HG03064 (cell line): ENCODE measurements at regions not wholly inside any gene's neighbourhood (a gene's known extent, or its start where the extent isn't known, plus 50 kb on each side); places are given as distances from the start of the nearest gene placed in this dataset.

ENCODE experiments used
- ATAC-seq: cut with Tn5 transposase; IDR thresholded peaks from one replicate; pipeline ENCODE4 v1.9.1; 2021; ENCODE audit warnings: low read depth; ENCODE audit not compliant: unreplicated experiment

DNA sequence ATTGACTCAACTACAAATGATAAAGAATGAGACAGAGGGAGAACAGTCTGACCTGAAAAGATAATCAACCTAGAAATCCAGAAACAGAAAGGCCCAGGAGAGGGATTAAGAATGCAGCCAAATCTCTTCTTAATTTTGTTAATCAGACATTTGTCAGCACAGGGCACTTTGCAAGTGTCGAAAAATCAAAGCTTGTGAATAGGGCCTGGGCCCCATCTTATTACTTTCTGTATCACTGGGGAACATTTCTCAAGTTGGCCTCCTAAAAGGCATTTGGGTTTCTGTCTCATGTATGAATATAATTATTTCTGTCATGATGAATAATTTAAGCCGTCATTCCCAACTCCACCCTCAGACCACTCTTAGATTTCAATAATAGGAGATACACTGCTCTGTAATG is 308.4 kb upstream of the PRKCQ start:
- ATAC-seq: no peak

- ATAC-seq: no peak
These were observed 305.2 kb upstream of the PRKCQ start for GRCh38 chr10:6885284-6885683.

- ATAC-seq: no peak
These were observed 301.9 kb upstream of the PRKCQ start for GRCh38 chr10:6881987-6882386.

- no peak for ATAC-seq
These were observed 297.8 kb upstream of the PRKCQ start for GRCh38 chr10:6877722-6878392.

DNA sequence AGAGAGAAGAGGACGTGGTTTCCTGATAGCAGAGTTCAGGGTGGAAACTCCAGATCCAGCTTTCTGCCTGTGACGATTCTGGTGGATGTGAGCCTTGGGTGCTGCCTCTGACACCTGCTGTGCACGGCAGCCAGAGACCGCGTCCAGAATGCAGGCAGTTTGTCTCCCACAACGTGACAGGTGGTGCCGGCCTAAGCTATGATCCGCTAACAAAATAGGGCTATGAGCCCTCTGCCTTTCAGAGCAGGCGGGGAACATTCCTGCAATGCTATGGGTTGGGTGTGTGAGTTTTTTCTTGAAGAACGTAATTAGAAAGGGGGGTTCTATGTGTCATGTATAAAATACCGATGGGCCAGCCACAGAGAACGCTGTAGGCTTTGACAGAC is 297.3 kb upstream of the PRKCQ start:
- no peak for ATAC-seq

DNA sequence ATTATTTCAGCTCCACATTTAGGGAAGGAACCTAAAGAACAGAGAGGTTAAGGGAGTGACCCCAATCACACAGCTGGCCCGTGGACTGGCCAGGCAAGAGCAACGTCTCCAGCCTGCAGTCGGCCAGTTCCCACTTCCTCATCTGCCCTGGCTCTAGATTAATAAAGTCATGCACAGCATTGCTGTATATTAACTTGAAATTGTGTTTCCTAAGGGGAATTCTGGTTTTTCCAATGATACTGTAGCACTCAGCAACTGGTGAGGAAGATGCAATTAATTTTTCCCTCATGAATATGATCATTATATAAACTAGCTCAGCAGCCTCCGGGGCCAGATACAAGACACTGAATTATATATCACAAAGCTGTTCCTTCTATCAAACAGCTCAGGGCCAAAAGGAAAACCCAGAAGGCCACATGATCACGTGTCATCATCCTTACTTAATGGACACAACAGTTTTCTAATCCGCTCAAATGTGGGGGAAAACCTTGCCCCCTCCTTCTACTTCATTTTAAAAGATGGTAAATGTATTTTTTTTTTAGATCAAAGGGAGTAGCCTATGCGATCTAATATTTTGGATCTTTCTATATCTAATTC is 295.3 kb upstream of the PRKCQ start:
- ATAC-seq: no peak

DNA sequence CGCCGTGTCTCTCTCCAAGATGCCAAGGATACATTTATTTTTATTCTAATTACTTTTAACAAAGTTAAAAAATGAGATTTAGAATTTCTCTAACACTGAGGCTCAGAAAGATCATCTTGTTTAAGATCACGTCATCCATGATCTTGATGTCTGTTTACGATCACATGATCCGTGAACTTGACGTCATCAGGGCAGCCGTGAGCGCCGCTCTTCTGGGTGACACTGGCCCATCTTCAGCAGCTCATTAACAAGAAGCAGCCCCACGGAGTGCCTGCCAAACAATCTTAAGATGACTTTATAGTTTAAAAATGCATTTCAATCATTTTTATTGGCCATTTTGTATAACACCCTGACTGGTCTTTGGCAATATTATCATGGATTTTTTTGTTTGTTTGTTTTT is 291.1 kb upstream of the PRKCQ start:
- ATAC-seq: no peak

GRCh38 chr10:6868036-6868725 is 288.1 kb upstream of the PRKCQ start:
- ATAC-seq: no peak

- no peak for ATAC-seq
These were observed 286.7 kb upstream of the PRKCQ start for GRCh38 chr10:6866757-6867156.

- no peak for ATAC-seq
These were observed 284.1 kb upstream of the PRKCQ start for GRCh38 chr10:6864142-6864541.

GRCh38 chr10:6863381-6863780 is 283.3 kb upstream of the PRKCQ start:
- ATAC-seq: no peak

GRCh38 chr10:6850452-6850851 is 270.4 kb upstream of the PRKCQ start:
- no peak for ATAC-seq

DNA sequence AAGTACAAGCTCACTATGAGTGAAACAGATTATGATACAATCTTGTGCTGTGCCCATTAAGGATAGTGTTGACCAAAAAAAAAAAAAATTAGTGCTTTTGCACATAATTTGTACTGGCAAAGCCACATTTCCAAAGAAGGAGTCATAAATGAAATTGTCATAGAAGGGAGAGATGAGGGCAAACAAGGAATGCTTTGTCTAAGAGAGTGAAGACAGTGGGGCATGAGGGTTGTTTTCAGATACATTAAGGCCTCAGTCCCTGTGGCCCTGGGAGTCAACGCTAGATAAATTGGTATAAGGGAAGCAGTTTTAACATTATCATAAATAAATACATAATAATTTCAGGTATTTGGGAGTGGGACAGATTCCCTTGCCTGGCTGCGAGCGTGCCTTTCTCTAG is 267.5 kb upstream of the PRKCQ start:
- no peak for ATAC-seq

DNA sequence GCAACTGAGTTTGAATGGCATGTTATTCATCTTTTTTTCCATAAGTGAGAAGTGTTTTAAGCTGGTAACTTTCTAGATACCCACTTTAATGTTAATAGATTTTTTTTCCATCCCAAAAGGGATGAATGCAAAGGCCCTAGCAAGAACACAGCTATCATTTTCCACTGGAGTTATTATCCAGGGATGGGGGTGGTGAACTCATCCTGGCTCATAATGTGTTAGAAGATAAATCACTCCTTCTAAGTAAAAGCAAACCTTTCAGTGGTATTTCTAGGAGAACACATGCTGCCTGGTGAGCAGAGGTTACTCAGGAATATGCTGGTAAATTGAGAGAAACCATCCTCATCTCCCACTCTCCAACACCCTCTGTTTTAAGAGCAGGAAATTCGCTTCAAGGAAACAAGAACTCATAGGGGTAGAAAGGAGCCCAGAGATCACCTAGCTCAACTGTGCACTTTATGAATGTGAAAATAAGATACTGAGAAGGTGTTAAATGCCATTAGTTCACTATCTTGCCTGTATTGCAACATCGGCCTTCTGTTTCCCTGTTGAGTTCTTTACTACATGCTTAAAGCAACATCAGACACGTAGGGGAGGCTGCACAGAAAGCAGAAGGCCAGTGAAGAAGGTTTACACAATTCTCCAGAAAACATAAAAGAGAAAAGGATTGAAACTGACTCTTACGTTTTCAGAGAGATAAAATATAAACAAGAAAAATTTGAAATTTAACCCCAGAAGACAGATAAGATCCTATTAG is 264.0 kb upstream of the PRKCQ start:
- ATAC-seq: no peak

DNA sequence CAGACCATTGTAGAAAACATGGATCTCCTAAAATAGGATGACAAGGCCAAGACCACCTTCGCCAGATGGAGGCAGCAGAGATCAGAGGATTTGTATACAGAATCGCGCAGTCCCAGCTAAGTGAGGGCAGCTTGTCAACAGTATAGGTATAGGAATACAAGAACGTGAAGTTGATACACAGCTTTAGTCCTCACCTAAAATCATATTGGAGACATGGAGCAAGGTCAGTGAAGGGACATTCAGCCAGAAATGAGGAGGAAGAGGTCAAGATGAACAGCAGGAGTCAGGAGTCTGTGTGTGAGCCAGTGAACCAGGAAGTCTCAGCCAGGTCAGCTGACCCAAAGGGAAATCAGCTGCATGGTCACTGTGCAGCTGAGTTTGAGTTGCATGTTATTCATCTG is 263.4 kb upstream of the PRKCQ start:
- no peak for ATAC-seq

DNA sequence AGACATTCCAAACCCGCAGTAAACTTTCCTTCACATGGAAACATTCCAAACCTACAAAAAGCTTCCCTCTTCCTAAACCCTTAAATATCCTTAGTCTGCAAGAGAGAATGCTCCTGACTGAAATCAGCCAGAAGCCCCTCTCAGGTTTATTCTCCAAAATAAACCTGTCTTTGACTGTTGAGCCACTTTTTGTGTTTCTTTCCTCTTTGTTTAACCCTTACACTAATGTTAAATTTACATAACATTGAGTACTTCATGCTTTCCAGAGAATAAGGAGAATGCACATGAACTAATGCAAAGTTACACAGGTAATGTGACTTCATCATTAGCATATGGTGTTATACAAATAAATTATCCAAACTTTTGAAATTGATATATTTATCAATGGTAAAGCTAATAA is 262.6 kb upstream of the PRKCQ start:
- ATAC-seq: no peak

DNA sequence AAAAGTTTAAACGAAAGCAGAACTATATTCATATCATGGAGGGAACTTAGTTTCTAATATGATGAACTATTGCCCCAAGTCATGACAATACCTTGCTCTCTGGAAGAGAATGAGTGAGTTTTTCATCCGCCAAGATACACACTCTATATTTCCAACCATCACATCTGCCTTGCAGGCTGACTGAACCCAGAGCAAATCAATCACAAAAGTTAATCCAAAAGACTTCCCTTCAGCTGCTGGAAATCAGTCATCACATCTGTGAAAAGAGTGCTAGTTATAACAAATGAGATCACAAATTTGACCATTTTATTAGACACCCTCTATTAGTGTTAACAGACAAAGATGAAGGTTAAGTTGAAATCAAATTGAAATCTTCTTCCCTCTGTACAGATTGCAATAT is 261.7 kb upstream of the PRKCQ start:
- ATAC-seq: no peak

DNA sequence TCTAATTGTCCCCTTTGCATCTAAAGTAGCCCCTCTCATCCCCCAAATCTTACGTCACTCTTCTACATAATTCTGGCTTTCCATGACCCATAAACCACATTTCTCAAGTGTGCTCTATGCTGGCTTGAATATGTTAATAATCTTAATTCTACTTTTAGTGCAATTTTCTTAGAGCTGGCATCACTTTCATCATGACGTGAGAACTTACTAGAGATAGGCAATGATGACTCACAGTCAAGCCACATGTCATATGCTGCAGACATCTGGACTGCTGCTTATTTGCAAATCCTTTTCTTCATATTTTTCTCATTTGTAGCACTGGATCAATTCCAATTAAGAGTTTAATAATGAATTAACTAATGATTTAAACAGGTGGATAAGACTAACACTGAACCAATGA is 260.7 kb upstream of the PRKCQ start:
- no peak for ATAC-seq

GRCh38 chr10:6840201-6840691 is 260.2 kb upstream of the PRKCQ start:
- ATAC-seq: no peak

DNA sequence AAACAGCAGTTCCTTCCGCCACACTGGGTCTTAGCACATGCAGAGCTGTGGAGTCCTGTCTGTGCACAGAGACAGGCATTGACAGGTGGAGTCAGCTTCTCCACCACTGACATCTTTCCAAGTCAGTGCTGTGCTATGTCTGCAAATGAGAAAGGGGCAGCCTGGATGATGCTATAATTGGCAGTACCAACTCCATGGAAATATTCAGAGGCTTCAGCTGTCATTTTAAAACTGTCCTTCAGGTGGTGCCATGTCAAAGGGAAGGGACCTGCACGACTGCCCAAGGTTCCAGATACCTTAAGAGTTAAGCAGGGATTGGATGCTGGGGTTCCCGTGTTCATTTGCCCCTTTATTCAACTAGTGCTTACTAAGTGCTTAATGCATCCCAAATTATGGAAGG is 258.0 kb upstream of the PRKCQ start:
- ATAC-seq: no peak

- ATAC-seq: no peak
These were observed 253.5 kb upstream of the PRKCQ start for GRCh38 chr10:6833458-6834011.
